Heart right ventricle (tissue), 16 donors: ENCODE measurements at regions not wholly inside any gene's neighbourhood (a gene's known extent, or its start where the extent isn't known, plus 50 kb on each side); places are given as distances from the start of the nearest gene placed in this dataset.

ENCODE experiments used
- ATAC-seq, 8 donors: fragments of 200-7000 bp; cut with Tn5 transposase; one replicate each; pipeline ENCODE4 v1.9.1; 2020; ENCODE audit warnings: mild to moderate bottlenecking in 8 of 8, moderate library complexity in 8 of 8, moderate number of reproducible peaks in 1 of 8
- DNase-seq, 2 donors: peaks; one replicate each; pipeline ENCODE4 v3.0.0-alpha.2; 2020
- H3K27ac ChIP-seq, 10 donors: fragments of 200-600 bp; sonication (generic) in 2 of 10; one replicate each; pipeline versions ENCODE4 v1.5.0 to v1.8.0; 2020 to 2022; ENCODE audit warnings: mild to moderate bottlenecking in 3 of 10
- H3K27me3 ChIP-seq, 7 donors: fragments of 200-600 bp; one replicate each; pipeline ENCODE4 v1.8.0; 2021 to 2022; ENCODE audit warnings: mild to moderate bottlenecking in 2 of 7
- H3K36me3 ChIP-seq, 9 donors: fragments of 200-600 bp; sonication (generic) in 1 of 9; one replicate each; pipeline versions ENCODE4 v1.5.0 to v1.8.0; 2020 to 2022; ENCODE audit warnings: mild to moderate bottlenecking in 2 of 9
- H3K4me1 ChIP-seq, 9 donors: fragments of 200-600 bp; sonication (generic) in 1 of 9; one replicate each; pipeline versions ENCODE4 v1.5.0 to v1.8.0; 2020 to 2022; ENCODE audit warnings: mild to moderate bottlenecking in 4 of 9
- H3K4me3 ChIP-seq, 10 donors: fragments of 200-600 bp; sonication (generic) in 2 of 10; one replicate each; pipeline versions ENCODE4 v1.5.0 to v1.8.0; 2020 to 2022; ENCODE audit warnings: mild to moderate bottlenecking in 7 of 10, moderate library complexity in 2 of 10
- H3K9me3 ChIP-seq, 11 donors: fragments of 200-600 bp in 10 of 11; sonication (generic) in 2 of 11; one replicate each; pipeline versions ENCODE4 v1.5.0 to v1.8.0; 2013 to 2022; ENCODE audit warnings: mild to moderate bottlenecking in 2 of 11, control low read depth in 1 of 11, moderate library complexity in 1 of 11
- CTCF ChIP-seq, 9 donors: fragments of 200-600 bp; sonication (generic) in 2 of 9; IDR thresholded peaks; one replicate each; pipeline versions ENCODE4 v1.5.0 to v1.8.0; 2021 to 2022; ENCODE audit warnings: antibody characterized with exemption in 9 of 9, mild to moderate bottlenecking in 5 of 9, moderate library complexity in 1 of 9
- WGBS, 2 donors: extraction: QIAGEN DNeasy Blood & Tissue Kit; methylation state at CpG; one replicate each; pipeline ENCODE4 v1.1.7; 2013; ENCODE audit warnings: inconsistent platforms in 1 of 2; 5-methylcytosine and 5-hydroxymethylcytosine counted together
- intact Hi-C, 10 donors: fragments of 100-400 bp; cut with DNase I; formaldehyde crosslinking; loops; one replicate each; pipeline versions ENCODE4 v1.11.1 to v1.14.2; 2022
- donor health status: Arrhythmogenic right ventricular cardiomyopathy.
- donor health status: ischemic (EF 13 %, LVEDD 7.1; RV severe dilation, severe dysfunction).
- donor health status: healthy with polysubstance abuse.
- donor health status: DM: no; HTN: yes; CAD: no.
- donor health status: DM: no; HTN: no; CAD: no.
- donor health status: ischemic (EF 25% LVEDD 6.9; RV normal size, moderate dysfunction).
- donor health status: ischemic (EF 25% LVEDD 5.7; RV mildly dilated, moderate dysfunction).
- donor health status: healthy.
- donor health status: DM: yes; HTN: yes; CAD: no.
- donor health status: Ischemic cardiomyopathy.
- donor health status: ischemic (EF 35%, LVEDD 5.7; RV mildly dilated, moderate dysfunction).
- donor health status: nonischemic (EF 11% LVEDD 7.7; RV severe dilation, severe dysfunction).
- donor health status: DM: yes; HTN: yes; CAD: no.
- donor health status: PGD.
- donor health status: ischemic (EF 29% LVEDD 5.4; RV normal size, mild dysfunction).
- donor health status: nonischemic (EF 23%, LVEDD 6.1; RV moderate dilation, normal function).

GRCh38 chr3:18051306-18051705, 308.9 kb upstream of the TBC1D5 start:
- H3K4me3 ChIP-seq = no peak overlapping the region
- H3K27me3 ChIP-seq = no peaks in the 10 kb centered on the region
- no peak for ATAC-seq
- no peaks in the 10 kb centered on the region for H3K36me3 ChIP-seq
- TF ChIP-seq CTCF (IDR thresholded peaks at IDR 0.05) = no peak
- no peak overlapping the region for H3K27ac ChIP-seq
- peaks cover 0 to 17% (median 0%) of the 10 kb centered on the region in 11 donors for H3K9me3 ChIP-seq
- H3K4me1 ChIP-seq = no peaks in the 10 kb centered on the region
- WGBS, 2 donors = 74 to 82% methylated on average over 3 of the region's 3 CpGs
- no peak for DNase-seq
- intact Hi-C loops = no loop called here

GRCh38 chr3:18049096-18049495, 306.7 kb upstream of the TBC1D5 start:
- WGBS, 2 donors = 81 to 82% methylated on average over 4 of the region's 4 CpGs
- TF ChIP-seq CTCF (IDR thresholded peaks at IDR 0.05) = no peak
- Histone ChIP-seq H3K4me1 (no peaks in the 10 kb centered on the region), H3K36me3 (no peaks in the 10 kb centered on the region), H3K9me3 (peaks cover 0 to 2% (median 0%) of the 10 kb centered on the region in 11 donors), H3K4me3 (no peak overlapping the region), H3K27ac (no peak overlapping the region), H3K27me3 (no peaks in the 10 kb centered on the region)
- intact Hi-C loops = no loop called here
- DNase-seq (no peak), ATAC-seq (no peak)

GRCh38 chr3:18047052-18047451, 304.6 kb upstream of the TBC1D5 start:
- intact Hi-C loops = no loop called here
- Histone ChIP-seq H3K27me3 (no peaks in the 10 kb centered on the region), H3K4me3 (no peak overlapping the region), H3K4me1 (no peaks in the 10 kb centered on the region), H3K36me3 (no peaks in the 10 kb centered on the region), H3K9me3 (no peaks in the 10 kb centered on the region), H3K27ac (no peak overlapping the region)
- no peak for DNase-seq
- TF ChIP-seq CTCF (IDR thresholded peaks at IDR 0.05) = no peak
- 80 to 92% methylated on average over 2 of the region's 2 CpGs for WGBS, 2 donors
- ATAC-seq = no peak

GRCh38 chr3:18046131-18046915, 303.9 kb upstream of the TBC1D5 start:
- intact Hi-C loops = no loop called here
- H3K9me3 ChIP-seq = no peaks in the 10 kb centered on the region
- no peaks in the 10 kb centered on the region for H3K27me3 ChIP-seq
- H3K4me1 ChIP-seq = no peaks in the 10 kb centered on the region
- no peak overlapping the region for H3K4me3 ChIP-seq
- H3K27ac ChIP-seq = no peak overlapping the region
- WGBS, 2 donors = 82 to 93% methylated on average over 4 of the region's 4 CpGs
- no peaks in the 10 kb centered on the region for H3K36me3 ChIP-seq
- no peak for TF ChIP-seq CTCF (IDR thresholded peaks at IDR 0.05)
- ATAC-seq (no peak), DNase-seq (no peak)
